Tibial nerve (tissue), 3 donors: ENCODE measurements at regions not wholly inside any gene's neighbourhood (a gene's known extent, or its start where the extent isn't known, plus 50 kb on each side); places are given as distances from the start of the nearest gene placed in this dataset.

Experiments
- POLR2A ChIP-seq, 2 donors: fragments of 450-650 bp; IDR thresholded peaks; one replicate each; pipeline ENCODE4 v1.6.1; 2017; ENCODE audit warnings: antibody characterized with exemption in 2 of 2, mild to moderate bottlenecking in 2 of 2, moderate library complexity in 2 of 2
- TF ChIP-seq, protein P1 (sequence below), 5 experiments: fragments of 200-600 bp in 3 of 5; fragments of 450-650 bp in 2 of 5; sonication (generic) in 3 of 5; IDR thresholded peaks; one replicate each; pipeline ENCODE4 v1.5.1; 2016 to 2019; ENCODE audit warnings: antibody characterized with exemption in 5 of 5, mild to moderate bottlenecking in 3 of 5, moderate library complexity in 2 of 5

DNA sequence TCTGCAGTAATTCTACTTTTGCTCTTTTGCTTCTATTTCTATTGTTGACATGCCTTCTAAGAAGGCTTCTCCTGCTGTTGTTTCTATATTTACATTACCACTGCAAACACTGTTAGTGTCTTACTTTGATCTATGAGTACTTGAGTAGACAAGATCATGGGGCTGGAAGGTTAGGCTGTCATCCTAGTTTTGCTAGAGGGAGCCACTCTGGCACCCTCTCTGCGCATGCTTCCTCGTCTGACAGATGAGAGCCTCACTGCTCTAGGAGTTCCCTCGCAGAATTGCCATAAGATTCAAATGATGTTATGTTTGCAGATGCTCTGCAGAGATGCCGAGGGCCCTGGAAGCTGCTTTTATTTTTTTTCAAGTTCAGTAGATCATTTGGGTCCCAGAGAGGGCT, 185.6 kb downstream of the RNF144A start:
- TF ChIP-seq, protein P1, sequence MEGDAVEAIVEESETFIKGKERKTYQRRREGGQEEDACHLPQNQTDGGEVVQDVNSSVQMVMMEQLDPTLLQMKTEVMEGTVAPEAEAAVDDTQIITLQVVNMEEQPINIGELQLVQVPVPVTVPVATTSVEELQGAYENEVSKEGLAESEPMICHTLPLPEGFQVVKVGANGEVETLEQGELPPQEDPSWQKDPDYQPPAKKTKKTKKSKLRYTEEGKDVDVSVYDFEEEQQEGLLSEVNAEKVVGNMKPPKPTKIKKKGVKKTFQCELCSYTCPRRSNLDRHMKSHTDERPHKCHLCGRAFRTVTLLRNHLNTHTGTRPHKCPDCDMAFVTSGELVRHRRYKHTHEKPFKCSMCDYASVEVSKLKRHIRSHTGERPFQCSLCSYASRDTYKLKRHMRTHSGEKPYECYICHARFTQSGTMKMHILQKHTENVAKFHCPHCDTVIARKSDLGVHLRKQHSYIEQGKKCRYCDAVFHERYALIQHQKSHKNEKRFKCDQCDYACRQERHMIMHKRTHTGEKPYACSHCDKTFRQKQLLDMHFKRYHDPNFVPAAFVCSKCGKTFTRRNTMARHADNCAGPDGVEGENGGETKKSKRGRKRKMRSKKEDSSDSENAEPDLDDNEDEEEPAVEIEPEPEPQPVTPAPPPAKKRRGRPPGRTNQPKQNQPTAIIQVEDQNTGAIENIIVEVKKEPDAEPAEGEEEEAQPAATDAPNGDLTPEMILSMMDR (IDR thresholded peaks at IDR 0.05), result no peak
- no peak for TF ChIP-seq POLR2A (IDR thresholded peaks at IDR 0.05)
